ENCODE measurements at regions not wholly inside any gene's neighbourhood (a gene's known extent, or its start where the extent isn't known, plus 50 kb on each side); places are given as distances from the start of the nearest gene placed in this dataset.

DNA sequence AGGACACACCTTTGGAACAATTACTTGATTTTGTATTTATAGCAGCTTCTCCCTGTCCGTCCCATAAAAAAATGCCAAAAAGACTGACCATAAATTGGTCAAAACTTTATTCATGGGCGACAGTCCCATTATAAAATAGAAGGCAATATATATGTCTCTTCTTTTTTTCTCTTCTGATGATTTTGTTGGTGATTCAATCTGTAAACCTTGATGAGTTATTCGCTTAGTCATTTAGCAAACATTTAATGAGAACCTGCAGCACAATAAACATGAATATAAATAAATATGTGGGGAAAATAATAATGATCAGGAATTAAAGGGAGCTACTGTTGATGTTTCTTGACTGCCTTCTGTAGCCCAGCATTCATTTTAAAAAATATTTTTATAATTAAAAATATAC, 356.4 kb upstream of the ACTBL2 start:
- no peak for TF ChIP-seq POLR2AphosphoS5 (IDR thresholded peaks at IDR 0.05)
- TF ChIP-seq, protein P1, sequence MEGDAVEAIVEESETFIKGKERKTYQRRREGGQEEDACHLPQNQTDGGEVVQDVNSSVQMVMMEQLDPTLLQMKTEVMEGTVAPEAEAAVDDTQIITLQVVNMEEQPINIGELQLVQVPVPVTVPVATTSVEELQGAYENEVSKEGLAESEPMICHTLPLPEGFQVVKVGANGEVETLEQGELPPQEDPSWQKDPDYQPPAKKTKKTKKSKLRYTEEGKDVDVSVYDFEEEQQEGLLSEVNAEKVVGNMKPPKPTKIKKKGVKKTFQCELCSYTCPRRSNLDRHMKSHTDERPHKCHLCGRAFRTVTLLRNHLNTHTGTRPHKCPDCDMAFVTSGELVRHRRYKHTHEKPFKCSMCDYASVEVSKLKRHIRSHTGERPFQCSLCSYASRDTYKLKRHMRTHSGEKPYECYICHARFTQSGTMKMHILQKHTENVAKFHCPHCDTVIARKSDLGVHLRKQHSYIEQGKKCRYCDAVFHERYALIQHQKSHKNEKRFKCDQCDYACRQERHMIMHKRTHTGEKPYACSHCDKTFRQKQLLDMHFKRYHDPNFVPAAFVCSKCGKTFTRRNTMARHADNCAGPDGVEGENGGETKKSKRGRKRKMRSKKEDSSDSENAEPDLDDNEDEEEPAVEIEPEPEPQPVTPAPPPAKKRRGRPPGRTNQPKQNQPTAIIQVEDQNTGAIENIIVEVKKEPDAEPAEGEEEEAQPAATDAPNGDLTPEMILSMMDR (IDR thresholded peaks at IDR 0.05) = no peak

Data from stomach (tissue), 4 donors.